WTC11 (cell line): ENCODE measurements at regions not wholly inside any gene's neighbourhood (a gene's known extent, or its start where the extent isn't known, plus 50 kb on each side); places are given as distances from the start of the nearest gene placed in this dataset.

Experiments used
- ATF1 ChIP-seq: sonication (generic); formaldehyde crosslinking; IDR thresholded peaks from 2 replicates; pipeline ENCODE4 v1.8.1; 2023; ENCODE audit warnings: mild to moderate bottlenecking, moderate library complexity, missing genetic modification reagents
- FOXP1 ChIP-seq: sonication (generic); formaldehyde crosslinking; IDR thresholded peaks from 2 replicates; pipeline ENCODE4 v1.8.0; 2022; ENCODE audit warnings: missing genetic modification reagents, mild to moderate bottlenecking, moderate library complexity, borderline replicate concordance
- GABPB1 ChIP-seq: sonication (generic); formaldehyde crosslinking; IDR thresholded peaks from 2 replicates; pipeline ENCODE4 v1.8.1; 2023; ENCODE audit warnings: mild to moderate bottlenecking, missing genetic modification reagents
- GTF2I ChIP-seq: fragments of 250-450 bp; sonication (Bioruptor Pico); conservative IDR thresholded peaks from 2 replicates; pipeline ENCODE4 v1.4.0; 2021; ENCODE audit warnings: mild to moderate bottlenecking
- JUN ChIP-seq: sonication (generic); formaldehyde crosslinking; IDR thresholded peaks from 2 replicates; pipeline ENCODE4 v1.8.0; 2023; ENCODE audit warnings: mild to moderate bottlenecking, missing genetic modification reagents
- NR2C2 ChIP-seq: sonication (generic); formaldehyde crosslinking; IDR thresholded peaks from 2 replicates; pipeline ENCODE4 v1.8.0; 2022; ENCODE audit warnings: mild to moderate bottlenecking, missing genetic modification reagents
- SMAD4 ChIP-seq: sonication (generic); formaldehyde crosslinking; IDR thresholded peaks from 2 replicates; pipeline ENCODE4 v1.8.0; 2022; ENCODE audit warnings: mild to moderate bottlenecking, missing genetic modification reagents
- SP1 ChIP-seq: sonication (generic); formaldehyde crosslinking; conservative IDR thresholded peaks from 2 replicates; pipeline ENCODE4 v1.8.1; 2022; ENCODE audit warnings: missing genetic modification reagents
- TCF7 ChIP-seq: sonication (generic); formaldehyde crosslinking; IDR thresholded peaks from 2 replicates; pipeline ENCODE4 v1.8.0; 2022; ENCODE audit warnings: mild to moderate bottlenecking, low read depth, missing genetic modification reagents, moderate library complexity
- ZNF121 ChIP-seq: sonication (generic); formaldehyde crosslinking; IDR thresholded peaks from 2 replicates; pipeline ENCODE4 v1.8.0; 2023; ENCODE audit warnings: missing genetic modification reagents
- TF ChIP-seq, protein P1 (sequence below): fragments of 200-600 bp; IDR thresholded peaks from 2 replicates; pipeline ENCODE4 v1.8.0; 2022; ENCODE audit warnings: antibody characterized with exemption
- TF ChIP-seq, protein P2 (sequence below): sonication (generic); formaldehyde crosslinking; IDR thresholded peaks from 2 replicates; pipeline ENCODE4 v1.8.1; 2022; ENCODE audit warnings: low read depth, missing genetic modification reagents, borderline replicate concordance
- TF ChIP-seq, protein P3 (sequence below): sonication (generic); formaldehyde crosslinking; conservative IDR thresholded peaks from 2 replicates; pipeline ENCODE4 v1.8.1; 2022; ENCODE audit warnings: mild to moderate bottlenecking, missing genetic modification reagents
- TF ChIP-seq, protein P4 (sequence below): sonication (generic); formaldehyde crosslinking; IDR thresholded peaks from 2 replicates; pipeline ENCODE4 v1.8.1; 2023; ENCODE audit warnings: mild to moderate bottlenecking, missing genetic modification reagents

DNA sequence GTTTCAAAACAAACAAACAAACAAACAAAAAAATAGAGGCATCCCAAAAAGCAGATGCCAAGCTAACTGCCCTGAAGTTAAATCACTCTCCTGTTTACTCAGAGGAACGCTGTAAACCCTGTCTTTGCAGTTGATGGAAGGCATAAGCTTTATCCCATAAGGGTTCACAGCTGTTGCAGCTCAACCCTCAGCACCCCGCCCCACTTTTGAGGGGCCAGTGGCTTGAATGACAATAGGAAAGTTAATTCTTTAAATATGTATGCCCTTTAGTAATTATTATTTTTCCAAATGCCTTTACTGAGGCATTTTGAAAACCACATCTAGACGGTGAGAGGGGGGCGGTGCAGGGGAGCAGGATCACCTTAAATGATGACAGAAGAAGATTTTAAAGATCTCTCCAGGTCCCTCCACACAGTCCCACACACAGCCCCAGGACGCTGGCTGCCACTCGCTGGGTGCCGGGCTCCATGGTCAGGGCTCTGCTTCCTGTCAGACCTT is 272.1 kb downstream of the FAM43A start:
- TF ChIP-seq, protein P1, sequence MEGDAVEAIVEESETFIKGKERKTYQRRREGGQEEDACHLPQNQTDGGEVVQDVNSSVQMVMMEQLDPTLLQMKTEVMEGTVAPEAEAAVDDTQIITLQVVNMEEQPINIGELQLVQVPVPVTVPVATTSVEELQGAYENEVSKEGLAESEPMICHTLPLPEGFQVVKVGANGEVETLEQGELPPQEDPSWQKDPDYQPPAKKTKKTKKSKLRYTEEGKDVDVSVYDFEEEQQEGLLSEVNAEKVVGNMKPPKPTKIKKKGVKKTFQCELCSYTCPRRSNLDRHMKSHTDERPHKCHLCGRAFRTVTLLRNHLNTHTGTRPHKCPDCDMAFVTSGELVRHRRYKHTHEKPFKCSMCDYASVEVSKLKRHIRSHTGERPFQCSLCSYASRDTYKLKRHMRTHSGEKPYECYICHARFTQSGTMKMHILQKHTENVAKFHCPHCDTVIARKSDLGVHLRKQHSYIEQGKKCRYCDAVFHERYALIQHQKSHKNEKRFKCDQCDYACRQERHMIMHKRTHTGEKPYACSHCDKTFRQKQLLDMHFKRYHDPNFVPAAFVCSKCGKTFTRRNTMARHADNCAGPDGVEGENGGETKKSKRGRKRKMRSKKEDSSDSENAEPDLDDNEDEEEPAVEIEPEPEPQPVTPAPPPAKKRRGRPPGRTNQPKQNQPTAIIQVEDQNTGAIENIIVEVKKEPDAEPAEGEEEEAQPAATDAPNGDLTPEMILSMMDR = no peak
- TF ChIP-seq, protein P2, sequence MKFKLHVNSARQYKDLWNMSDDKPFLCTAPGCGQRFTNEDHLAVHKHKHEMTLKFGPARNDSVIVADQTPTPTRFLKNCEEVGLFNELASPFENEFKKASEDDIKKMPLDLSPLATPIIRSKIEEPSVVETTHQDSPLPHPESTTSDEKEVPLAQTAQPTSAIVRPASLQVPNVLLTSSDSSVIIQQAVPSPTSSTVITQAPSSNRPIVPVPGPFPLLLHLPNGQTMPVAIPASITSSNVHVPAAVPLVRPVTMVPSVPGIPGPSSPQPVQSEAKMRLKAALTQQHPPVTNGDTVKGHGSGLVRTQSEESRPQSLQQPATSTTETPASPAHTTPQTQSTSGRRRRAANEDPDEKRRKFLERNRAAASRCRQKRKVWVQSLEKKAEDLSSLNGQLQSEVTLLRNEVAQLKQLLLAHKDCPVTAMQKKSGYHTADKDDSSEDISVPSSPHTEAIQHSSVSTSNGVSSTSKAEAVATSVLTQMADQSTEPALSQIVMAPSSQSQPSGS (CRISPR knock-in tag) = no peak
- no peak for TF ChIP-seq SP1
- TF ChIP-seq ATF1 (CRISPR knock-in tag) = no peak
- no peak for TF ChIP-seq GTF2I (CRISPR knock-in tag)
- no peak for TF ChIP-seq ZNF121 (CRISPR knock-in tag)
- TF ChIP-seq GABPB1 (CRISPR knock-in tag) = no peak
- TF ChIP-seq SMAD4 (CRISPR knock-in tag) = no peak
- TF ChIP-seq FOXP1 = no peak
- no peak for TF ChIP-seq JUN (CRISPR knock-in tag)
- TF ChIP-seq, protein P3, sequence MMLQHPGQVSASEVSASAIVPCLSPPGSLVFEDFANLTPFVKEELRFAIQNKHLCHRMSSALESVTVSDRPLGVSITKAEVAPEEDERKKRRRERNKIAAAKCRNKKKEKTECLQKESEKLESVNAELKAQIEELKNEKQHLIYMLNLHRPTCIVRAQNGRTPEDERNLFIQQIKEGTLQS (CRISPR knock-in tag) = no peak
- TF ChIP-seq TCF7 (CRISPR knock-in tag) = no peak
- TF ChIP-seq, protein P4, sequence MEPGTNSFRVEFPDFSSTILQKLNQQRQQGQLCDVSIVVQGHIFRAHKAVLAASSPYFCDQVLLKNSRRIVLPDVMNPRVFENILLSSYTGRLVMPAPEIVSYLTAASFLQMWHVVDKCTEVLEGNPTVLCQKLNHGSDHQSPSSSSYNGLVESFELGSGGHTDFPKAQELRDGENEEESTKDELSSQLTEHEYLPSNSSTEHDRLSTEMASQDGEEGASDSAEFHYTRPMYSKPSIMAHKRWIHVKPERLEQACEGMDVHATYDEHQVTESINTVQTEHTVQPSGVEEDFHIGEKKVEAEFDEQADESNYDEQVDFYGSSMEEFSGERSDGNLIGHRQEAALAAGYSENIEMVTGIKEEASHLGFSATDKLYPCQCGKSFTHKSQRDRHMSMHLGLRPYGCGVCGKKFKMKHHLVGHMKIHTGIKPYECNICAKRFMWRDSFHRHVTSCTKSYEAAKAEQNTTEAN (CRISPR knock-in tag) = no peak
- no peak for TF ChIP-seq NR2C2 (CRISPR knock-in tag)
